Fibroblast of the aortic adventitia (primary cell): ENCODE measurements at regions not wholly inside any gene's neighbourhood (a gene's known extent, or its start where the extent isn't known, plus 50 kb on each side); places are given as distances from the start of the nearest gene placed in this dataset.
A peak's percentile ranks its signal among the peaks of the same experiment; 100 is the strongest.

Source experiments
- DNase-seq: peaks from one replicate; pipeline ENCODE4 v3.0.0-alpha.2; 2010; ENCODE audit warnings: low read depth
- H3K4me3 ChIP-seq: 2 replicates; pipeline ENCODE4 v1.5.1; 2011; ENCODE audit warnings: low read depth, mild to moderate bottlenecking, control low read depth, low read length, moderate library complexity
- CTCF ChIP-seq: IDR thresholded peaks from 2 replicates; pipeline ENCODE4 v1.5.1; 2011; ENCODE audit warnings: mild to moderate bottlenecking, low read length, control low read depth, inconsistent platforms; ENCODE audit not compliant: insufficient read depth

- no peak for TF ChIP-seq CTCF
- DNase-seq, result no peak
- H3K4me3 ChIP-seq, result no peak overlapping the region
Observed at GRCh38 chr7:112891698-112892097, 101.5 kb upstream of the TMEM168 start.

- no peak for TF ChIP-seq CTCF
- H3K4me3 ChIP-seq, result no peak overlapping the region
- no peak for DNase-seq
Observed at GRCh38 chr7:112889834-112890438, 99.7 kb upstream of the TMEM168 start.

GRCh38 chr7:112889268-112889667, 99.1 kb upstream of the TMEM168 start:
- H3K4me3 ChIP-seq, result no peak overlapping the region
- TF ChIP-seq CTCF, result no peak
- no peak for DNase-seq

- no peak for TF ChIP-seq CTCF
- no peak for DNase-seq
- H3K4me3 ChIP-seq, result no peak overlapping the region
Observed at GRCh38 chr7:112888781-112889180, 98.6 kb upstream of the TMEM168 start.

- DNase-seq, result no peak
- H3K4me3 ChIP-seq, result no peak overlapping the region
- TF ChIP-seq CTCF, result no peak
Observed at GRCh38 chr7:112887976-112888375, 97.8 kb upstream of the TMEM168 start.

GRCh38 chr7:112887337-112887736, 97.1 kb upstream of the TMEM168 start:
- H3K4me3 ChIP-seq, result no peak overlapping the region
- no peak for TF ChIP-seq CTCF
- DNase-seq, result no peak

GRCh38 chr7:112886208-112886607, 96.0 kb upstream of the TMEM168 start:
- DNase-seq, result peak; percentile 42
- no peak overlapping the region for H3K4me3 ChIP-seq
- no peak for TF ChIP-seq CTCF
